ENCODE measurements at regions not wholly inside any gene's neighbourhood (a gene's known extent, or its start where the extent isn't known, plus 50 kb on each side); places are given as distances from the start of the nearest gene placed in this dataset.

DNA sequence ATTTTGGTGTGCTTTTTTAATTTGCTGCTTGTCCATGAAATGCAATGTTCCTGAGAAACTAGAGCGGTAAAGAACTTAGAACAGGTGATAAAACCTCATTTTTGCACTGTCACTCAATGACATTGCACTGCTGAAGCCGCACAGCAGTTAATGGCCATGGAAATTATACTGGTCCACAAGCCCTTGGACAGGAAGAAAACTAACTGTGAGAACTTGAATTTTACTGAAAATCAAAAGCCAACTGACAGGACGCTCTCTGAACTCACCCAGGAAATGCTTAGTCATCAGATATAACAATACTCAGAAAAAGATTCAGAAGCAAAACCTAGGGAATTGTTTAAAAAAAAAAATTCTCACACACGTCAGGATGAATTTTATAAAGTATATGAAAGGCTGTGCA is 246.4 kb upstream of the SLC7A11 start:
- TF ChIP-seq, protein P1, sequence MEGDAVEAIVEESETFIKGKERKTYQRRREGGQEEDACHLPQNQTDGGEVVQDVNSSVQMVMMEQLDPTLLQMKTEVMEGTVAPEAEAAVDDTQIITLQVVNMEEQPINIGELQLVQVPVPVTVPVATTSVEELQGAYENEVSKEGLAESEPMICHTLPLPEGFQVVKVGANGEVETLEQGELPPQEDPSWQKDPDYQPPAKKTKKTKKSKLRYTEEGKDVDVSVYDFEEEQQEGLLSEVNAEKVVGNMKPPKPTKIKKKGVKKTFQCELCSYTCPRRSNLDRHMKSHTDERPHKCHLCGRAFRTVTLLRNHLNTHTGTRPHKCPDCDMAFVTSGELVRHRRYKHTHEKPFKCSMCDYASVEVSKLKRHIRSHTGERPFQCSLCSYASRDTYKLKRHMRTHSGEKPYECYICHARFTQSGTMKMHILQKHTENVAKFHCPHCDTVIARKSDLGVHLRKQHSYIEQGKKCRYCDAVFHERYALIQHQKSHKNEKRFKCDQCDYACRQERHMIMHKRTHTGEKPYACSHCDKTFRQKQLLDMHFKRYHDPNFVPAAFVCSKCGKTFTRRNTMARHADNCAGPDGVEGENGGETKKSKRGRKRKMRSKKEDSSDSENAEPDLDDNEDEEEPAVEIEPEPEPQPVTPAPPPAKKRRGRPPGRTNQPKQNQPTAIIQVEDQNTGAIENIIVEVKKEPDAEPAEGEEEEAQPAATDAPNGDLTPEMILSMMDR (IDR thresholded peaks at IDR 0.05) = no peak
- no peak for TF ChIP-seq POLR2A (IDR thresholded peaks at IDR 0.05)
